ENCODE measurements at regions not wholly inside any gene's neighbourhood (a gene's known extent, or its start where the extent isn't known, plus 50 kb on each side); places are given as distances from the start of the nearest gene placed in this dataset.
"Not testable (repeated sequence)": the region's sequence is repeated elsewhere in the genome, so short reads cannot be mapped to it uniquely, and the experiment has no call there.

DNA sequence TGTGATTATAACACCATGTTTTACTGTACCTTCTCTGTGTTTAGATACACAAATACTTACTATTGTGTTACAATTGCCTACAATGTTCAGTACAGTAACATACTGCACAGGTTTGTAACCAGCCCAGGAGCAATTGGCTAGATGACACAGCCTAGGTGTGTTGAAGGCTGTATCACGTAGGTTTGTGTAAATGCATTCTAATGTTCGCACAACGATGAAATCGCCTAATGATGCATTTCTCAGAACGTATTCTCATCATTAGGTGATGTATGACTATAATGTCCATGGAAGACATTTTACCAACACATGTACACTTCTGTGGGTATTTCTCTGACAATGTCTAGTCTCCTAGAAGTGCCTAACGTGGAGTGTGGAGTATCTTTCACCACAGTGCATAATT, 165.9 kb upstream of the KLF7 start:
- no peak for DNase-seq

DNA sequence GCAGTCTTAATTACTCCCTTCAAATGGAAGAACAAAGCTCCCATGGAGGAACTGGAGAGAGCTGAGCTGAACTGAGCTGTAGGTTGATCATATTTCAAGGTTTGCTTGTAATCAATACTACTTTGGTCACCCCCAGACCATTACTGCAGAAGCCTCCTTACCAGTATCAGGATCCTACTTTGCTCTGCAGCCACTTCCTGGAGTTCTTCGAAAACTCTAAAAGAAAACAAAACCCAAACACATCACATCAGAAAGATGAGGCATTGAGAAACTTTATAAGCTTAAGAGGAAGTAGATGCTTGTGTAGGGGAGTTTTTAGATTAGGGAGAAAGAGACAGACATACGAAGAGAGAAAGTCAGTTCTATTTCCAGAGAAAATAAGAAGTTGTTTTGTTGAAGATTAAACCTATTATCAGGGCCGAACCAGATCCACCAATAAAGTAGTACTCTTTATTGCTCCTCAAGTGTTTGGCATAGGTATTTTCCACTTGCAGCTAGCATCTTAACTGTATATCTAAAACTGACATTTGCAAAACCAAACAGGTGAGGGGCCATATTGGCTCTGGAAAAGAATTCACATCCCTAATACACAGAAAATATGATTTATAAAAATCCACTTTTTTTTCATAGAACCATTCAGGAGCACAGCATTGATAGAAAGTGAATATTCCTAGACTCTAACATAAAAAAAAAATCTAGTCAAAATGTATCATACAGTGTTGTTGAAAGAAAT, 166.9 kb upstream of the KLF7 start:
- DNase-seq: no peak

DNA sequence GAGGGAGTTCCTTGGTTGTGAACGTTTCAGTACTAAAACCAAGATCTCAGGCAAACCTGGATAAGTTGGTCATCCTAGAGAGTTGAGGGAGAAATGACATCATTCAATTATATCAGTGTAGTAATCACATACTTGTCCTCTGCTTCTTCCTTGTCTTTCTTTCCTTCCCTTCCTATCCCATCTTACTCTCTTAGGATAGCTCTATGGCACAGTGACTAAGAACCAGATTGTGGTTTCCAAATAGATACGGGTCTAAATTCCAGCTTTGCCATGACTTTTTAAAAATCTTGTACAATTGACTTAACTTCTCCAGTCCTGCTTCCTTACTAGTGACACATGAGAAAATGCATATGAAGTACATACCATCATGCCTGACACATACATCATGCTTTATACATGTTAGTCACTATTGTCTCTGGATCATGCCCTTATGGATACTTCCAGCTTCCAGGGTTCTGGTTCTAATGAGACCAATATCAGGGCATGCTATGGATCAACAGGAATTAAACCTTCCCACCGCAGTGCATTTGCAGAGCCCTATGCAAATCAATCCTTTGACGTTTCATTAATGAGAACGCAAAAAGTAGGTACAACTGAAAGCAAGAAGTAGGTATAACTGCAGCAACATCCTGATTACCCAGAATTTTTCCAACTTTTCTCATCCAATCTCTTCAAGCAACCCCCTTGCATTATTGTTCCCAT, 168.0 kb upstream of the KLF7 start:
- DNase-seq: no peak

DNA sequence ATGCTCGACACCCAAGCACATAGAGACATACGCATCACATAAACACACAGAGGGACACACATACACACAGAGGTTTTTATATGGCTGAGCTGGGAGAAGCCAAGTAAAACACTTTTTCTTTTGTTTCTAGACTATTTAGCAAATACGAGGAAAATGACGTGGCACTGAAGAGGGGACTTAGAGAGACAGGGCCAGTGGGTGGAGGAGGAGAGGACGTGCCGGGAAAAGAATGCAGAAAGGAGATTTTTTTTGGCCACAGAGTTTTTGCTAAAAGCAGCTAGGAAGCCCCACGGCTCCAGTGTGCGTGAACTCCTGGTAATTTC, 168.5 kb upstream of the KLF7 start:
- DNase-seq: no peak

DNA sequence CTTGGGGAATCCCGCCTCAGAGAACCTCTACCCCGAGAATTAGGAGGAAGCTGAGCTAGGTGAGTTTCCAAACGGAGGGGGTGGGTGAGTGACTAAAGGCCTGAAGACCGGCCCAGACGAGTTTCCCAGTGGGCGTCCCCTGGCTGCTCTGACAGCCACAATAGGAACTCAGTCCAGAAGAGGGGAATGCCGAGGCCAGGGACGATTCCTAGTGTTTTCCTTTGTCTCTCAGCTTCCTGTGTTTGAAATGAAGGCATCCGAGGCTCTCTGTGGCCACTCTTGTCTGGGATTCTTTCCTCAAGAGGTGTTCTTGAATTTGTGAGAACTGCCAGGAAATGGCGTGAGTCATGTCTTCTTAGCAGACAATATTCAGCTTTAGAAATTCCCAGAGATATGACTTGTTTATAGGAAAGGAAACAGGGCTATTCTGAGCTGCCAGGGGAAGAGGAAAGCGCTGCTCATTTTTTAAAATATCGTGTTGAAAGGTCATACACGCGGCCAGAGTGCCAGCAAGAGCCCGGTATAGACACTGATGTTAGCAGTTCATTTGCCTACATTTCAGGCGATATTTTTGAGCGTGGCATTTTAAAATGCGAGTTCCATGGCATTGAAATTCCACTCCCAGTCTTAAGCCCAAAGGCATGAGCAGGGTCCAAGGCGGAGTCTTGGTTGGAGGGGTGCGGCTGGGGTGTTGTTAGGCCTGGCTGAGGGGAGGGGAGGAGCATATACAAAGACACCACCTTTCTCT, 169.1 kb upstream of the KLF7 start:
- DNase-seq: no peak

DNA sequence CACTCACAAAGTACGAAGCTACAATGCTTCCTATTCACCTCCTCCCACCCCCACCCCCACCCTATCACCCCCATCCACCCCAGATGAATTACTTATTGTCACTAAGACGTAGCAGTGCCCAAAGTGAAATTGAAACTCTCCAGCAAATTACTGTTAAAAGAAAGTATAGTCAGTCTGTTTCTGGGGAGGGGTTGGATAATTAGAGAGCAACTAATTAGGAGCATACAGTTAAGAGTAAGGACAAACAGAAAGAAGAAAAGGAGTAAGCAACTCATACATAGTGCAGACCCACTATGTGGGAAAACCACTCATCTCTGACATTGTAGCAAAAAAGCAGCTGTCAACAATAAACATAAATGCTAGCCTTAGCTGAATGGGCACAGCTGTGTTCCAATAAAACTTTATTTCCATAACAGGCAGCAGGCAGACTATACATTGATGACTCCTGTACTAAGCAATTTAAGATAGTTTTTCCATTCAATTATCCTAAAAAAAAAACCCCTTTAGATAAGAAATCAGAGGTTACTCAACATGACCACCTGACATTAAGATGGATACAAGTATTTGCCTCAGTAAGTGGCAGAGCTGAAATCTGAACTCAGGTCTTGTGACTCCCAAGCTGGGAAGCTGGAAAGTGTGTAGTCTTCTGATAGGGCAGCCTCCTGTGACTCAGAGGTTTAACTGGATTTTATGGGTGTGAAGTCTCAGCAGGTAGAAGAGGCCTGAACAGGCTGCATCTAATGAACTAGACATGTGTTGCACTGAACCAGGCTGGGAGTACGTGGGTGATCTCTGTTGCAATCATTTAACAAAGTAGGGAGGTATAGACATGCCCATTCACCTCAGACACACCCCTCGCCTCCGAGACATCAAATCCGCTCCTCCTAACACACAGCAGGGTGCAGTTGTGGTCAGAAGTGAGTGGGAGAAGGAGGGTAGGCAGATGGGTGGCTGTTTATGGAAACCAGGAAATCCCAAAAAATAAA, 171.8 kb upstream of the KLF7 start:
- DNase-seq: no peak

DNA sequence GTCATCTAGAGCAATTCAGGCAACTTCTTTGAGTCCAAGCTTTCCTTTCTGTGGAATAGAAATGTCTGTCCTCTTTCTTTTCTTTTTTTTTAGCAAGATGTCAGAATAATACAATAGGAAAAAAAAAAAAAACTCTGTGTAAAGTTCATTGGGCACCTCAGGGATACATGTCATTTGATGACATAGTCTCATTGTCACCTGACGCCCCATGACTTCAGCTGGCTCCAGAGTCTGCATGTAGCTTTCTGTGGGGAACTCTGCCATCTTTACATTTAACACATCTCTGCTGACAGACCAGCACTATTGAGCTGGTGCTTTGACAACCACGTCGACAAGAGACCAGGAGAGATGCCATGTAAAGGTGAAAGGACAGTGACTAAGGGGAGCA, 172.5 kb upstream of the KLF7 start:
- no peak for DNase-seq

DNA sequence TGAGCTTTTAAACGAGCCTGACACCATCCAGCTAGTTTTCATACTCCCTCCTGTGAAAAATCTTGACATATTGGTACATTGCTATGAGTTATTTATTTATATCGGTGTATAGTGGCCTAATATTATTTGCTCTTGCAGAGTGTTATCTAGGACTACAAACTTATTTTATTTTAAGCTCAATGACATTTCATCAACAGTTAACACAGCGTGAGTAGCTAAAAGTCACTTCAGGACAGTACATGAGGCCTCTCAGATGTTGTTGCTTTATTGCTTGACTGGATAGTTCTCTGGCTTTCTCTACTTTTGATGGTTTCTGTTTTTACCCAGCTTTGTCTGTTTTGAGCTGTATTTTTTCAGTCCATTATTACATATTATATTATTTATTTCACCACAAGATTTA, 172.9 kb upstream of the KLF7 start:
- no peak for DNase-seq

DNA sequence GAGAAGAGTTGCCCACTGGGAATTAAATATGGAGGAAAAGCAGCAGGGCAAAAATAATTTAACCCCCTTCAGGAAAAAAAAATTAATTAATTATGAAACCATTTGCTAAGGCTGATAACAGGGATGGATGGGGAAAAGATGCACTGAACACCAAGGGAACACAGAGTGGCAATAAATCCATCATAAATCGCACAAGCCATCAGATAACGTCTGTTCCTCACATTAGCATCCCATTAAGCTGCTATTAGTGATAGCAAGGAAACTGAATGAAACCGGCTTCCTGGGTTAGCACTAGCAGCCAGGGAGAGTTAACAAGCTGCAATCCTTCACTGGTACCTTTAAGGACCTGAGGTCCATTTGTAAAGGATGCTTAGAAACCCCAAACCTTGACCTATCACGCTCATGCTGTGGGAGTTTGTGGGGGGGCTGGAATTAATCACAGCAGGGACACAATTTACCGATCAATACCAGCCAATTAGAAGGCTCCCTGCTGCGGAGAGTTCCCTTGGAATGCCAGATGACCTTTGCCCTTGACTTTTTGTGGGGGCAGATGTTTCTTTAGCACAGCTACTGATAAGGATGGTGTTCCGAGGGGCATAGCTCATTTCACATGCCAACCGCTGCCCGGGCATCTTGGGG, 175.5 kb upstream of the KLF7 start:
- no peak for DNase-seq

DNA sequence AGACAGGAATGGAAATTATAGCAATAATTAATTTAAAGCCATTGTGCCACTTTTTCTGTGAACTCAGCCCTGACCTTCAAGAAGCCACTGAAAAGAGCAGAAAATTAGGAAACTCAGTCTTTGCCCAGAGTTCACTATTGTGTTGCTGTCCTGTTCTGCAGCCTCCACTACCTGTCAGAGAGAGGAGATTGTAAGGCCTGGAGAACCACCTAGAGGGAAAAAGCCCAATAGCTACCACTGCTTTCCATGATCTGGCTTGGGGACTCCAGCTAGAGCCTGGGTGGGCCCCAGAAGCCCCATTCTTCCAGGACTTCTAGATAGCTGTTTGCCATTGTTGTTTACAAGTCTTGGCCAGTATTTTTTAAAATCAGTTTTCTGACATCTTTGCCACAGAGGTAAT, 176.1 kb upstream of the KLF7 start:
- no peak for DNase-seq

DNA sequence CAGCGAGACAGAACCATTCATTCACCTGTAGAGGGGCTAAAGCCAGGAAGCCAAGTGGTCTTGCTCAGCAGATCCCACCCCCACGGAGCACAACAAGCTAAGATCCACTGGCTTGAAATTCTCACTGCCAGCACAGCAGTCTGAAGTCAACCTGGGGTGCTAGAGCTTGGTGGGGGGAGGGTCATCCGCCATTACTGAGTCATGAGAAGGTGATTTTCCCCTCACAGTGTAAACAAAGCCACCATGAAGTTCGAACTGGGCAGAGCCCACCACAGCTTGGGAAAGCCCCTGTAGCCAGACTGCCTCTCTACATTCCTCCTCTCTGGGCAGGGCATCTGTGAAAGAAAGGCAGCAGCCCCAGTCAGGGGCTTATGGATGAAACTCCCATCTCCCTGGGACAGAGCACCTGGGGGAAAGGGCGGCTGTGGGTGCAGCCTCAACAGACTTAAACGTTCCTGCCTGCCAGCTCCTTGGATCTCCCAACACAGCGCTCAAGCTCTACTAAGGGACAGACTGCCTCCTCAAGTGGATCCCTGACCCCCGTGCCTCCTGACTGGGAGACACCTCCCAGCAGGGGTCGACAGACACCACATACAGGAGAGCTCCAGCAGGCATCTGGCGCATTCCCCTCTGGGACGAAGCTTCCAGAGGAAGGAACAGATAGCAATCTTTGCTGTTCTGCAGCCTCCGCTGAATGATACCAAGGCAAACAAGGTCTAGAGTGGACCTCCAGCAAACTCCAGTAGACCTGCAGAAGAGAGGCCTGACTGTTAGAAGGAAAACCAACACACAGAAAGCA, 179.0 kb upstream of the KLF7 start:
- not testable (repeated sequence) for DNase-seq

DNA sequence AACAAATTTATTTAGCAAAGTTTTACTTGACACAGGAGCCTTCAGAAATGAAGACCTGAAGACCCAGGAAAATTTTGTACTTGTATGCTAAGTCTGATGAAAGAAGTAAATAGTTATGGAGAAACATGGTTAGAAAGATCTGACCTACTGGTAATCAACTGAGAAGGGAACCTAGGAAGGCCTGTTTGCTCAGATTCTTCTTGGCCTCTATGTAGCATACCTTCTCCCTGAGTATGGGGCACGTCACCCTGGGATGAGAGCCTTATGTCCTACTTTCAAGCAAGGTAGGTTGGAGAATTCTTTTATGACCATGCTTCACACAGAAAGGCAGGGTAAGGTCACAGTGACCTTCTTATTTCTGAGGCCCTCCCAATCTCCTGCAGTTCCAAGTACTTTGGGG, 178.6 kb upstream of the CREB1 start:
- DNase-seq: no peak

DNA sequence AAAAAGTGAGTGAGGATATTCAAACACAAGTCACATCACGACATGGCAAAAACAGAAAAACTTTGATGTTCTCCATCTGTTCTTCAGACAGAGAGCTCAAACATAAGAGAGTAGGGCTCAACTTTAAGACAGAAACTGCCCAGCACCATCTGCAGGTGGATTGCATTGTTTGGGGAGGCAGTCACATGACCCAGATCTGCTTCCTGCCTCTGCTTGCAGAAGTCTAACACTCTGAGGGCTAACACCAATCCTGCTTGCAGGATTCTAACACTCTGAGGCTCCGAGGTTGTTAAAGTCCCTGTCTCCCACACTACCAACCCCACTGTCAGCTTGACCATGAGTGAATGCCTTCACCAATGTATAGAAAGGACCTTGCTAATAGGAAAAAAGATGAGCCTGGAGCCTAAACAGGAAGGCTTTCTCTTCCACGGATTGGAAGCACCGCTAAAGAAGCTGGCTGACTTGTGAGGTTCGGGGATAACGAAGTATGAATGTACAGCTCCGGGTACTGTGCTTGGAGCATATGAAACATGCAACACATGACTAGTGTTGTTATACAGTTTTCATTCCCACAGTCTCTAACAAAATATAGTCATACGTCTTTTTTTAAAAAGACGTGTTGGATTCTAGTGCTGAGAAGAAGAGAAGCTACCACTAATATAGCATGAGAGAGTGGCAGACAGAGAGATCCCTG, 176.6 kb upstream of the CREB1 start:
- DNase-seq: no peak

DNA sequence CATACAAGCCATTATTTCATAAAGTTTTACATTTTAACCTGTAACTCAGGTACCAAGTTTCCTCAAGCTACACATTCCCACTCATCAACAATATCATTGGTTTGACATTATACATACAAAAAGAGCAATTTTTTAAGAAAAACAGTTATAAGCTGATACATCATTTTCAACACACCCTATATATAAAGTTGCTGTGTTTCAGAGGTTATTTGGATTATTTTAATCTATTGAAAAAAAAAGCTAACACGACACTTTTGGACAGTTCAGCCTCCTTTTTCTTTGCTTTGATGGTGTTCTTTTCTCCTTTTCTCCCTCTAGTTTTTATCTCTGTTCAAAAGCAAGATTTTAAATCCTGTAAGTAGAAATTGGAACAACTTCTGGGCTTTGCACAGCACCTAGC, 175.9 kb upstream of the CREB1 start:
- no peak for DNase-seq

DNA sequence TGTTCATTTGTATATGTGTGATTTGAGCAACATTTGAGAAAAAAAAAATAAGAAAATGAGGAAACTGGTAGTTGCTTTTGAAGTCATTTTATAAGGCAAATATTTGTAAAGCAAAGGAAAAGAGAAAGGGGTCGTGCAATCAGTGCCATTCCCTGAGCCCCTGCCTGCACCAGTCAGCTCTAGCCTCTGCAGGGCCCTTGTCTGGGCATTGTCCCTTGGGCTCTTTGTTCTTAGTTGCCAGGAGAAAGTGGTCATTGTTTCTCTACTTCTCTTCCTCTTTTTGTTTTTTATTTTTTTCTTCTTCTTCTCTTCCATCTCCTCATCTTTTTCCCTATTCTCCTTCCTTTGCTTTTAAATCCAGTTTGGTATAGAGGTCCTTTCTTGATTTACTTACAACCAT, 175.3 kb upstream of the CREB1 start:
- no peak for DNase-seq

DNA sequence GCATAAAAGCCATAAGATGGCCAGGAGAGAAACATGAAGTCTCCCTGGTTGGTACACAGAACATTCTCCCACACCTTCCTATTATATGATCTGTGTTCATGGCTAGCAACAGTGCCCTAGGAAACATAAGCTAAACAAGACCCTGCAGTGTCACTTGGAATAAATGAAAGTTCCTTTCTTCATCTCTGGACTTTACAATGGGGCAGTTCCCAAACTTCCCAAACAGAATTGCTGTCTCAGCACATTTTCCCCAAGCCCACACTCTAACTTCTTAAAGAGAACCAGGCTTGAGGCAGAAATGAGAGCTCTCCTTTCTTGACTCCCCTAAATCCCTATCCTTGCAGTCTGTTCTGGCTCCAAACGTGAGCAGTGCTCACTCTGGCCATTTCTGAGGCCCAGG, 173.2 kb upstream of the CREB1 start:
- no peak for DNase-seq

DNA sequence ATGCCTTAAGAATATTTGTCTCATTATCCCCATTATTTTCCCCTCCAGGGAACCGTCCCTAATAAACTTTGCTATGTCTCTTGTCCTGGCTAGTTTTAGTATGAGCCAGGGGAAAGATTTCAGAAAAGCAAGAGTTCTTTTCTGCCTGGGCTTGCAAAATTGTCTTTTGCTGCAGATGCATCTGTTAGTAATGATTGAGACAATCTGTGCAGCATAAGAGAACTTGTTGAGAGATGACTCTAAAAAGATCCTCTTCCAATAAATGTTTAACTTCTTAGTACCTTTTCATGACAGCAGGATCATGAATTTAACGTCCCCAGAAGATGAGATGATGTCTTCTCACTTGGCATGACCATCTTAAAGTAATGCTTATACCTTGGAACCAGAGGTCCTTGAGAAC, 172.5 kb upstream of the CREB1 start:
- DNase-seq: no peak

DNA sequence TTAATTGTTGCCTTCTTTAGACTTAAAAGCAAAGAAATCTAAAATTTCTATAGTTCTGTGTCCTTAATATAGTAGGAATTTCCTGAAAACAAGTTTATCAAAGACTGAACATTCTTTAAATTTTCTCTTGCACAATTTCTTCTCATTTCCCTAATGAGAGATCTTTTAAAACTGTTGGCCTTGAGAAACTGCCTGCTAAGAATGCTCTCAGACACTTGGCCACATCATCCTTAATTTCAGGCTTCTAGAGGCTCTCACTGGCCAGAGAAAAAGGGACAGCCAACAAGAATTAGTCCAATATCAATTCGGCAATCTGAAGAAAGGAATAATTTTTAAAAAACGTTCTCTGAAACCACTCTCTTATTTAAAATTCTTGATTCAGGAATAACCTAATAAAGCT, 167.0 kb upstream of the CREB1 start:
- no peak for DNase-seq

DNA sequence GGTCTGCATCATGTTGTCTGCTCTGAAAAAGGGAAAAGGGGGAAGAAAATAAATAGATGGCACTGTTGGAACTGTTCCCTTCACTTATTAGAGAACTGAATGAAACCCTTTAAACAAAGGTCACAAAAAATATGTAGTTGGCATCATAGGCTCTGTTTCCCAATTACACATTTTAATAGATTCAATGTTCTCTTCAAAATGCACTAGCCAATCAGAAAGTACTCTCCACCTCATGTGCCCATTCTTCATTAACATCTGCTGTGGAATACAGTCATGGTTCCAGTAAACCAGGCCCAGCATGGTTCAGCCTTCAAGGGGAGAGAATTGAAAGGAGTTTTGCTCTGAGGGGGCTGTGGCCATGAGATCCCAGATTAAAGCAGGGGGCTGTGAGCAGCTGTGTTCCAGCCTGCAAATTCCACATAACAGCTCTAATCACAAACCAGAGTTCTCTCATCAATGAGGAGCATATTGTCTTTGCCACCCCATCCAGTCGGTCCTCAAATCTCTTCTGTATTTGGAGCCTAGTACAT, 165.9 kb upstream of the CREB1 start:
- no peak for DNase-seq

DNA sequence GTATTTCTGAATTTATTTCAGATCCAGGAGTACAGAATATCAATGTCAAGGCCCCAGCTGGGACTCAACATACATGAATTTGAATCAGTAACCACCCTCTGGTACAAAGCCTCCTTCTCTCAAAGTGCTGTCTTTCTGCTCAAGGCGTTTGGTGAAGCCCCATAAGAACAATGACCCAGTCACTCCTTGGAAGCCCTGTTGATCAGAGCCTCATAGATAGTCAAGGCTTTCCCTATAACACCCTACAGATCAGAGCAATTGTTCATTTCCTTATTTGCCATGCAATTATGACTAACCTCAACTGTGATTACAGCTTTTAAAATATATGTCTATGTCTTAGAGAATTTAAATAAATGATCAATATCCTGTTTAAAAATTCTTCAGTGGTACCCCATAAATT, 159.1 kb upstream of the CREB1 start:
- DNase-seq: no peak

DNA sequence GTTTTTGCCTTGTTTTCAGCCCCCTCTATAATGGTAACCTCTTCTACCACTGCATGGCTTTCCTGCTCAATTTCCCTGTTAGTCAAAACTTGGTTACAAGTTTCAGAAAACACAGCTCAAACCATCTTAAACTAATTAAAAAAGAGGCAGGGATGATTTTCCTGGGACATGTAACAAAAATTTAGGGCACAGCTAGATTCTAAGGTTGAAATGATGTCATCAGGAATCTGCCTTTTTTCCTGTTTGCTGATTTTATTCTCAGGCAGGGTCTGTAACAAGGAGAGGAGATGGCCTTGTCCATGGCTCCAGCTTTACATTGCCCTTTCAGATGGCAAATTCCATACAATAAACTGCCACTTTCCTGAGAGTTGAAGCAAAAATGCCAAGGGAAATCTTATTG, 157.9 kb upstream of the CREB1 start:
- no peak for DNase-seq

Data from effector CD8-positive, alpha-beta T cell (primary cell).